Activated CD4-positive, alpha-beta T cell treated with anti-CD3 and anti-CD28 coated beads, Interleukin-10, Interleukin-2, amounts not matched to agents 100 ng/mL and 50 ng/mL, durations not matched to agents 16 hours and 8 hours (primary cell): ENCODE measurements at regions not wholly inside any gene's neighbourhood (a gene's known extent, or its start where the extent isn't known, plus 50 kb on each side); places are given as distances from the start of the nearest gene placed in this dataset.

Experiments
- DNase-seq: peaks from one replicate; pipeline ENCODE4 v3.0.0-alpha.2; 2020

DNA sequence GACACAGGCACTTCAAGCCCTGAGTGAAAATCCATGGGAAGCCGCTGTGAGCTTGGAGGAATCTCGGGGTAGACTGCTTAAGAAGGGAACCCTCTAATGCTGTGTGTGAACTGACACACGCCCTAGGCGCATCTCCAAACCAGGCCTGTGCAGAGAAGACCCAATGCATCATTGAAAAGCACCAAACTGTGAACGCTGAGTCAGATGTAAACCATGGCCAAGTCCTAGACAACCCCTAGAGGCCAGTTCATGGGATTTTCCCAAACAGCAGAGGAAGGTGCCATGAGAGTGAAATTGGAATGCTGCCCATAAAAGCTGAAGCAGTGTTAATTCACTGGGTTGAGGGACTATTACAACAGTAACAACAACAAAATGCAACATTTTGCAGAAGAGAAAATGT lies 296.5 kb downstream of the SMOC2 start:
- no peak for DNase-seq

DNA sequence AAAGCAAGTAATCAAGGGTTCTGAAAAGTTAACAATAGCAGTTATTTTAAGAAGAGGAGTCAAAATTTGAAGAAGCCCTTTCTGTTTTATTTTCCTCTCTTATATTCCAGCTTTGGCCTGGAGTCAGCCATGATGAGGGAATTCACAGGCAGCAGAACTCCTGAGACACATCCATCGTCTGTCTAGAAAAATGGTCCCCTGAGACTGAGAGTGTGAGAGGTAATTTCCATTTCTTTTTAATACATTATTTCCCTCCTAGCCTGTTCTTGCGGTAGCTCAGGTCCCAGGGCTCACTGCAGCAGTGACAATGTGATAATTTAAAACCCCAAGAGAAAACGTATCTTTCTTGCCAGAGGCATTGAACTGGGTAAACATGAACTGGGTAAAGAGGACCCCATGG lies 296.0 kb downstream of the SMOC2 start:
- no peak for DNase-seq

DNA sequence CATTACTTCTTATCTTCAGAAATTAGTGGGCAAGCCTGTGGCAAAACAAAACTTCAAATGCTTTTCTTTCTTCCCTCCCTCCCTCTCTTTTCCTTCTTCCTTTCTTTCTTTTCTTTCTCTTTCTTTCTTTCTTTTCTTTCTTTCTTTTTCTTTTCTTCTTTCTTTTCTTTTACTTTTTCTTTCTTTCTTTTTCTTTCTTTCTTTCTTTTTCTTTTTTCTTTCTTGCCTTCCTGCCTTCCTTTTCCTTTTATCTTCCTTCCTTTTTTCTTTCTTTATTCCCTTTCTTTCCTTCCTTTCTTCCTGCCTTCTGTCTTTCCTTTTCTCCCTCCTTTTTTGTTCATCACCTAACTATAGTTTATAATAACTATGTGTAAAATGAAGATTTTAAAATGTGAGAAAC lies 295.1 kb downstream of the SMOC2 start:
- DNase-seq: no peak

DNA sequence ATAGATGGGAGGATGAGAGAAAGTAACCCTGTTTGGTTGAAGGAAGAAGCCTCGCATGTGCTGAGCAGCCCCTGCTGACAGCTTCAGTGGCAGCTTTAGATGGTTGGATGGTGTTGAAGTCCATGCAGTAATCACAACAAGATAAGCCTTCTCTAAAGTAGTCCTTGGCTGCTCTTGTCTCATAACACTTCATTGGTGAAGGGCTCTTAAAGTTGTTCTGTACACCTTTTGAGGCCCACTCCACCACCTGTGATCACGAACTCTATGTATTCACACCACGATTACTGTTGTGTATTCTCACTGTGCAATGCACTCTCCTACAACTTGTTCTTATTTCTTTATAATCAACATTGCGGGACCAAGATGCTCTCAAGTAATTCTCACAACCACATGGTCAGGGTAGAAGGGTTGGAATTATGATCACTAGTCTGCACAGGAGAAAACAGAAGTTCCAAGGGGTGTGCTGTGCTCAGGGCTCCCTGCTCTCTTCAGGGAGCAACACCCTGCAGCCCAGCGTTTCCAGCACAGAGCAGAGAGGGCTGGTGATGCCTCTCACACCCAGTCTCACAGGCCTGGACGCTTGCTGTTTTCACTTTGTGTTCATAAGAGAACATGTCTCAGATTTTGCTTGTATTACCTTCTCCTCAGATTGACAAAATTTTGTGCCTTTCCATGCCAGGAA lies 294.4 kb downstream of the SMOC2 start:
- no peak for DNase-seq

DNA sequence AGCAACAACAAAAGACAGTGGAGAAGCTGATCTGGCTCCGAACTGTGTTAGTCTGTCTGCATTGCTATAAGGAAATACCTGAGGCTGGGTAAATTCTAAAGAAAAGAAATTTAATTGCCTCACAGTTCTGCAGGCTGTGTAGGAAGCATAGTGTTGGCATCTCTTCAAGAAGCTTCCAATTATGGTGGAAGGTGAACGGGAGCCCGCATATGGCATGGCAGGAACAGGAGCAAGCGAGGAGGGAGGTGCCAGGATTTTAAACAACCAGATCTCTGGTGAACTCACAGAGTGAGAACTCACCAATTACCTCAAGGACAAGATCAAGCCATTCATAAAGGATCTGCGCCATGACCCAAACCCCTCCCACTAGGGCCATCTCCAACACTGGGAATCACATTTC lies 293.5 kb downstream of the SMOC2 start:
- no peak for DNase-seq

DNA sequence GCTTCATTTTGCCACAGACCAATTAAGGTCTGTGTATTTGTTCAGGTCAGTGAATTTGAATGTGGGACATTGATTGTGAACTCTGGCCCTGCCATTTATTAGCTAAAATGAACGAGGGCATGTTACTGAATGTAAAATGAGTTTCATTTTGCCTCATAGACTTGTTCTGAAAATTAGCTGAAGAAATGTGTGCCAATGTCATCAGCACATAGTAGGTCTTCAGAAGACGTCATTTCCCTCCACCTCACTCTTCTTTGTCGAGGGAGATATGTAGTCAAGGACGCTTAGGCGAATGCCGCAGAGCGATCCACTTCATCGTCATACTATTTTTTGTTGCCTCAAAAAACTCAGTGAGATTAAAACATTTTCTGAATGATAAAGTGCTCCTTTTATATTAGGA lies 291.7 kb downstream of the SMOC2 start:
- DNase-seq: no peak

DNA sequence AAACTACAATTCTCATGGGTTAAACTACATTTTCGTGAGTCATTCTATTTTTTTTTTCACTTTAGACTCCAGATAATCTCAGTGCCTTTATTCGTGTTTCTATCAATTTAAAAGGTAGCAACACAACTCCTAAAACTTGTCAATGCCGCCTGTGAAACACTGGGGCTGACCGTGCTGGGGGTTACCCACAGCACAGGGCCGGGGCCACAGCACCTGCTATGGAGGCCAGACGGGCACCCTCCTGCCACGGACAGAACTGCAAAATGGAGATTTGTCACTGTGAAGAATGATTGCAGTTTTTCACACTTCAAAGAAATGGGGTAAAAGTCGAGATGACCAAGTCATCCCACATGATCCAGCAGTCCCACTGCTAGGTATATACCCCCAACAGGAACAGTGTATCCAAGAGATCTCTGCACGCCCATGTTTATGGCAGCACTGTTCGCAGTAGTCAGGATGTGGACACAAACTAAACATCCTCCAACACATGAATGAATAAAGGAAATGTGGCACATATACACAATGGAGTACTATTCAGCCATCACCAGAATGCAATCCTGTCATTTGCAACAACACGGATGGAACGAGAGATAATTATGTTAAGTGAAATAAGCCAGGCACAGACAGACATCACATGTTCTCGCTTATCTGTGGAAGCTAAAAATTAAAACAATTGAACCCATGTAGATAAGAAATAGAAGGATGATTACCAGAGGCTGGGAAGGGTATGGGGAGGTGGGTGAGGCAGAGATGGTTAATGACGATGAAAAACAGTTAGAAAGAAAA lies 290.1 kb downstream of the SMOC2 start:
- no peak for DNase-seq

DNA sequence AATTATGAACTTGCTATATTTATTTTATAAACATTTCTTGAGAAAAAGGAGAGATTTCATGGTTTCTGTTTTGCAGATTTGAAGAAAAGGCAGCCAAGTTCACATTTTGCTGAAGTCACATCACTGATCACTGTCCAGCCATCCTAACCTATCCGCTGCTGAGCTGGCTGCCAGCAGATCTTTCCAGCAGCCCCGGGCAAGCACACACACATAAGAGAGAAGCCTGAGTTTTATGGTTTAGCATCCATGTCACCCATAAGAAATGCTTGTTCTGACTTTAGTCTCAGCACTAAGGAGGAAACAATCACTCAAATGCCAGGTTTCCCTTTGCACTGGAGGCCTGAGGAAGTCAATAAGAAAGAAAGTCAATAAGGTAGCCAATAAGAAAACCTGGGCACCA lies 287.1 kb downstream of the SMOC2 start:
- no peak for DNase-seq

DNA sequence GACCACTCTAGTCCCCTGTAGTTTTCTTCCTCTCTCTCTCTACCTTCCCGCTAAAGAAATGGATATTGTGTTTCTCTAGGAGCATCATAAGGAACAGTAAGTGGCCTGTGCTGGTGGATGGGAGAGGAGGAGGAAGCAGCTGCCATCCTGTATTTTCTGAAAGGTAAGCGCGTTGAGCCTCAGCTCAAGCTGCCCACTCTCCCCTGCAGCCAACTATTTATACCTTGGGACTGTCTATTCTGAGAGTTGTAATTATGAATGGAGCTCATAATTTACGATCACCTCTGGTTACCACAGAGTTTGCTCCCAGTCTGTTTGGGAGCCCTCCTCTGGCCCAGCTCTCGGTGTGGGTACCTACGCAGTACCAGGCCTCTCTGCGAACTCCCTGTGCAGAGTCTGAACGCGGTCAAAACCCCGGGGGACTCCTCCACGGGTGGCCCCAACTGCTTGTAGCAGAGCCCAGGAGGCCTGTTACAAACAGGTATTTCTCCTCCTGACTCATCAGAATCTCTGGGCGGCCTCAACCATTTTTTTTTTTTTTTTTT lies 285.4 kb downstream of the SMOC2 start:
- no peak for DNase-seq

DNA sequence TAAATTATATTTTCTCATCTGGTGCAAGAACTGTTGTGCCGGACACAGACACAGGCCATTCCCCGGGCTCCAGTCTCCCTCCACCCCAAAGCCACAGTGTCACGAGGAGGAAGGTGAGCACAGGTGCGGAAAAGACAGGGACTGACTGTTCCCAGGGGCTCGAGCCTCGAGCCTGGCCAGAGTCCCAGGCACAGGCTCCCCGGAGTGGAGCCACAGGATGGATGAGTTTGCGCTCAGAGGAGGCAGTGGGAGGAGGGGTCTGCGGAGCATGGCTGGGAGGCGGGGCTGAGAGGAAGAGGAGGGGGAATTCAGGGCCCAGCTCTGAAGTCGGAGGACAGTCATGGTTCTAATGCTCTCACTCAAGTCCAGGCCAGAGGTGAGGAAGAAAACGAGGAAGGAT lies 284.8 kb downstream of the SMOC2 start:
- no peak for DNase-seq

DNA sequence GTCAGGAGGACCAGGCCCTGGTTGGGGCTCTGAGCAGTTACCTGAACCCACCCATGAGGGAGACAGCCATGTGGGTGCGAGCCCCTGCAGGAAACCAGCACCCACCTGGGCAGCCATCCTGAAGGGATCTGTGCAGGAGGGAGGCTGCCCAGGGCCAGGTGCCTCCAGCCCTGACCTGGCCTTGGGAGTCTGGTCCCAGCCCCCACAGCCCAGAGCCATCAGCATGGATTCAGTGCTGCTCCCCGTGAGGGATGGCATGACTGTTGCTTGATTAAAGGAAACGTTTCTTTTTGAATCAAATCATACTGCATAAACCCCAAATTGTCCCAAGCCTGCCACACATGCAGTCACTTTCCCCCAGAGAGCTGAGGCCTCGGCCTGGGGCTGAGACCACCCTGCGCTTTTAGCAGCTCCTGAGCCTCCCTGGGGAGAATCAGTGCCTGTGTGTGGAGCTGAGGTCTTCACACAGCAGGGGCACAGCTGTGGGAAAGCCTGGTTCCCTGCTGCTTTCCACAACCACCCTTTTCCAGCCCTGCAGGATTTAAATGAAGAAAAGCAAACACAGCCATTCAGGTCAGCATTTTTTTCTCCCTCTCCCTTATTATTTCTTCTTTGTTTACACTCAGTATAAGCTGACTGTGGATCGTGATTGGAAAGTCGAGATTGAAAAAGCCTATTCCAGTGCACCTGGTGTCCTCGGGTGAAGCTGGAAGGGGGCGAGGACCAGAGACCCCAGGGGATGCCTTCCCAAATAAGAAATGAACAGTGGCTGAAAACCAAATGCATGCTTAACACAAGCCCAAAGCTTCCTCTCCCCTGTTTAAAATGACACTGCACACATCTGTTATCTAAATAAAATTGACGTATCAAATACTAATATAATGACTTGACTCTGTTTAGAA lies 283.9 kb downstream of the SMOC2 start:
- no peak for DNase-seq

DNA sequence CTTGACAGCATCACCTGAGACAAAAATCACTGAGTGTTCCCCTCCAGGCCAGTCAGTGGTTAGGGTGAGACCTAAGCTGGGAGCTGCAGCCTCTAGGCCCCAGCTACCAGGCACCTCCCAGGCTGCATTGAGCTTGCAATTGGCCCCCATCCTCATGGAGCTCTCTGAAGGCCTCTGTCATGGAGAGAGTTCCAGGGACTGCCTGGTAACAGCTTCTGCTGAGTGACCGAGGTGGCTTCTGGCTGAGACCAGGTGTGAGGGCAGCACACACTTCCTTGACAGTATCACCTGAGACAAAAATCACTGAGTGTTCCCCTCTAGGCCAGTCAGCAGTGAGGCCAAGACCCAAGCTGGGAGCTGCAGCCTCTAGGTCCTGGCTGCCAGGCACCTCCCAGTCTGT lies 283.0 kb downstream of the SMOC2 start:
- no peak for DNase-seq

DNA sequence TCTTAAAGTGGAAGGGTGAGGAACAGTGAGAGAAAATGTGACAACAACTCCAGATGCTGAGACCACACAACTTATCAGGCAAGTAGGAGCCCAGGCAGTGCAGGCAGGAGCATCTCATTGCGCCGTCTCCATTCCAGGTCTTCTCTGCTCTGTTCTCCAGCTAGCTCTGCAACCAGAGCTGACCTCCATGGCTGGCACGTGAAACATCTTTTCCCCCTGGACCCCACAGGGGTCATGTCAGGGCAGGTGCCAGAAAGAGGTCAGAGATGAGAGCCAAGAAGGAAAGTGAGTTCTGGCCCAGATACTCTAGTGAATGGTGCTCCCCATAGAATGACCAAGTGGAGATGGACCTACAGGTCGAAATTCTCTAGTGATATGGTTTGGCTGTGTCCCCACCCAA lies 281.4 kb downstream of the SMOC2 start:
- no peak for DNase-seq

DNA sequence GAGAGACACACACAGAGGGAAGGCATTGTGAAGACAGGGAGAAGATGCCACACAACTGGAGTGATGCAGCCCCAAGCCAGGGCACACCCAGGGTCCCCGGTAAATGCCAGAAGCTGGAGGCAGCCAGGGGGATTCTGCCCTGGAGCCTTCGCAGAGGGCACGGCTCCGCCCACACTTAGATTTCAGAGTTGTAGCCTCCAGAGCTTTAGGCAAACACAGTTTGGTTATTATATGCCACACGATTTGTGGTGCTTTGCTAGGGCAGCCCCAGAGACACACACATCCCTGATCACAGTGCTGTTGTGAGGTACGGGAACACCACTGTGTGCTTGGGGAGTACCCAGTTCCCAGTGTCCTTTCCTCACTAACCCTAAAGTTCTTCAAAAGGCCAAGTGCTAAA lies 280.6 kb downstream of the SMOC2 start:
- no peak for DNase-seq

DNA sequence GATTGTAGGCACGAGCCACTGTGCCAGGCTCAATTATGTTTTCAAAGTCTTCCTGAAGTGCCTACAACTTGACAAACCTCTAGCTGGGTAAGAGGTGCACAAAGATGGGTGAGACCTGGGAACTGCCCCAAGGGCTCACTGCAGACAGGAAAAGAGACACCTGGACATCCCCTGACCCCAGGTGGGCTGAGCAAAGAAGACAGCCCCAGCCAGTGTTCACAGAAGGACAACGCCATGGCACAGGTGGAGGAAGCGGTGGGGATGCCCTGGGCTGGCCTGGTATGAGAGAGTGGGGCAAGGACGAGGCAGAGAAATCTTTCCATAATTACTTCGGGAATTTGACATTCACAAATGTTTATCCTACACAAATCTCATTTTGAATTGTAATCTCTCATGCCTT lies 278.9 kb downstream of the SMOC2 start:
- no peak for DNase-seq

DNA sequence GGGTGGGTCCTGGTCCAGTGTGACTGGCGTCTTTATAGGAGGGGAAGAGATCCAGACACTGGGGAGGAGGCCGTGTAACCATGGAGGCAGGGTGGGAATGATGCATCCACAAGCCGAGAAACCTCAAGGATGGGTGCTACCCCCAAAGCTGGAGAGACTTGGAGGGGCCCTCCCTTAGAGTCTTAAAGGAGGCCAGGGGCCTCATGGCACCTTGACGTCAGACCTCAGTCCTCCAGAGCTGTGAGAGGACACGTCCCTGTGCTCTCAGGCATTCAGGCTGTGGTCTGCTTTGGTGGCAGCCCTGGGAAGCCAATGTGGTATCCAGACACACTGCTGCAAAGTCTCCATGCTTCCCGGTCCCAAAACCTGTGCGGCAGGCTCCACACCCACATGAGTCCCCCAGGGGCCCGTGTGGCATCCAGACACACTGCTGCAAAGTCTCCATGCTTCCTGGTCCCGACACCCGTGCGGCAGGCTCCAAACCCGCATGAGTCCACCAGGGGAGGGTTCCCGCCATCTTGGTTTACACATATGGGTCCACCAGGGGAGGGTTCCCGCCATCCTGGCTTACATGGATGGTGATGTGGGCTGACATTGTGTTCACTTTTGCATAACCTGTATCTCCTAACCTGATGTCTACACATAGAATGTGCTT lies 278.0 kb downstream of the SMOC2 start:
- DNase-seq: no peak
